Vagina (tissue), 2 donors: ENCODE measurements at regions not wholly inside any gene's neighbourhood (a gene's known extent, or its start where the extent isn't known, plus 50 kb on each side); places are given as distances from the start of the nearest gene placed in this dataset.

Source experiments
- CTCF ChIP-seq, 3 experiments: fragments of 450-650 bp in 2 of 3; fragments of 200-600 bp in 1 of 3; sonication (generic) in 1 of 3; IDR thresholded peaks; one replicate each; pipeline ENCODE4 v1.5.1; 2017 to 2019; ENCODE audit warnings: antibody characterized with exemption in 3 of 3, mild to moderate bottlenecking in 2 of 3, moderate library complexity in 2 of 3
- POLR2A ChIP-seq, 2 donors: fragments of 450-650 bp; IDR thresholded peaks; one replicate each; pipeline ENCODE4 v1.6.1; 2017; ENCODE audit warnings: antibody characterized with exemption in 2 of 2, mild to moderate bottlenecking in 2 of 2, moderate library complexity in 2 of 2
- POLR2AphosphoS5 ChIP-seq, 2 donors: sonication (generic); formaldehyde crosslinking; IDR thresholded peaks; one replicate each; pipeline ENCODE4 v1.9.0; 2017; ENCODE audit warnings: antibody characterized with exemption in 2 of 2, mild to moderate bottlenecking in 2 of 2, low read depth in 1 of 2; ENCODE audit not compliant: insufficient read depth in 1 of 2

GRCh38 chr14:56482310-56482911 is 97.2 kb upstream of the TMEM260 start:
- TF ChIP-seq POLR2AphosphoS5 (IDR thresholded peaks at IDR 0.05; ENCODE audit: insufficient read depth in 1 of 2, low read depth in 1 of 2) (no peak), CTCF (IDR thresholded peaks at IDR 0.05) (no peak), POLR2A (IDR thresholded peaks at IDR 0.05) (no peak)
